Adrenal gland (tissue), 9 donors: ENCODE measurements at regions not wholly inside any gene's neighbourhood (a gene's known extent, or its start where the extent isn't known, plus 50 kb on each side); places are given as distances from the start of the nearest gene placed in this dataset.

Source experiments
- DNase-seq, 7 donors: peaks; one replicate each; pipeline ENCODE4 v3.0.0-alpha.2; 2019 to 2020
- H3K27ac ChIP-seq, 5 donors: fragments of 200-600 bp; sonication (generic) in 4 of 5; 1 replicate in 3 of 5; 2 replicates in 2 of 5; pipeline versions ENCODE4 v1.5.1 to v1.8.0; 2016 to 2020; ENCODE audit warnings: mild to moderate bottlenecking in 1 of 5
- H3K27me3 ChIP-seq: fragments of 200-600 bp; 2 replicates; pipeline ENCODE4 v1.8.0; 2021
- H3K36me3 ChIP-seq, 2 donors: fragments of 200-600 bp; replicated peaks in 1 of 2; 1 replicate in 1 of 2; 2 replicates in 1 of 2; pipeline versions ENCODE4 v1.5.1 to v1.8.0; 2018 to 2022
- H3K4me1 ChIP-seq, 2 donors: fragments of 200-600 bp; replicated peaks in 1 of 2; 1 replicate in 1 of 2; 2 replicates in 1 of 2; pipeline versions ENCODE4 v1.5.1 to v1.8.0; 2018 to 2021
- H3K4me3 ChIP-seq, 4 donors: fragments of 200-600 bp; sonication (generic) in 3 of 4; one replicate each; pipeline ENCODE4 v1.5.1; 2016 to 2018
- H3K9me3 ChIP-seq, 3 donors: fragments of 200-600 bp; sonication (generic) in 1 of 3; replicated peaks in 1 of 3; 1 replicate in 2 of 3; 2 replicates in 1 of 3; pipeline versions ENCODE4 v1.5.1 to v1.8.0; 2016 to 2021
- CTCF ChIP-seq, 6 experiments: fragments of 450-650 bp in 4 of 6; fragments of 200-600 bp in 2 of 6; sonication (generic) in 1 of 6; IDR thresholded peaks; 1 replicate in 5 of 6; 2 replicates in 1 of 6; pipeline versions ENCODE4 v1.5.1 to v1.8.0; 2016 to 2021; ENCODE audit warnings: antibody characterized with exemption in 6 of 6, mild to moderate bottlenecking in 2 of 6, moderate library complexity in 1 of 6
- POLR2A ChIP-seq, 2 donors: fragments of 450-650 bp; IDR thresholded peaks; one replicate each; pipeline ENCODE4 v1.6.1; 2017; ENCODE audit warnings: antibody characterized with exemption in 2 of 2, mild to moderate bottlenecking in 2 of 2, moderate library complexity in 1 of 2
- WGBS, 4 donors: extraction: QIAGEN DNeasy Blood & Tissue Kit in 2 of 4; methylation state at CpG; one replicate each; pipeline versions ENCODE4 v1.1.5 to v1.1.7; 2013 to 2017; 5-methylcytosine and 5-hydroxymethylcytosine counted together
- intact Hi-C, 2 donors: fragments of 100-400 bp; cut with DNase I; formaldehyde crosslinking; loops; one replicate each; pipeline versions ENCODE4 v1.14.1 to v1.15.0; 2022 to 2023
- donor health status: healthy with polysubstance abuse.
- donor health status: Bipolar disorder and iron deficiency.
- donor health status: DM: yes; HTN: yes; CAD: no.
- donor health status: DM: no; HTN: no; CAD: no.
- donor health status: DM: no; HTN: no; CAD: no.

- no peak for DNase-seq
- no peak for TF ChIP-seq POLR2A (IDR thresholded peaks at IDR 0.05)
- TF ChIP-seq CTCF (IDR thresholded peaks at IDR 0.05): no peak
- no peak overlapping the region for H3K4me3 ChIP-seq
- no peaks in the 10 kb centered on the region for H3K9me3 ChIP-seq
- intact Hi-C loops: no loop called here
- H3K36me3 ChIP-seq: no peaks in the 10 kb centered on the region
- no peaks in the 10 kb centered on the region for H3K27me3 ChIP-seq
- H3K4me1 ChIP-seq: no peaks in the 10 kb centered on the region
- H3K27ac ChIP-seq: no peak overlapping the region
Observed at GRCh38 chr10:28082316-28082715, 83.4 kb upstream of the ODAD2 start.

- H3K36me3 ChIP-seq: no peaks in the 10 kb centered on the region
- H3K27ac ChIP-seq: no peak overlapping the region
- no peak for DNase-seq
- no peak overlapping the region for H3K4me3 ChIP-seq
- H3K4me1 ChIP-seq: no peaks in the 10 kb centered on the region
- TF ChIP-seq CTCF (IDR thresholded peaks at IDR 0.05): no peak
- TF ChIP-seq POLR2A (IDR thresholded peaks at IDR 0.05): no peak
- intact Hi-C loops: no loop called here
- no peaks in the 10 kb centered on the region for H3K9me3 ChIP-seq
- no peaks in the 10 kb centered on the region for H3K27me3 ChIP-seq
- WGBS, 4 donors: 87 to 93% (median 92%) methylated on average over 4 of the region's 4 CpGs
Observed at GRCh38 chr10:28077889-28078288, 79.0 kb upstream of the ODAD2 start.

- TF ChIP-seq POLR2A (IDR thresholded peaks at IDR 0.05): no peak
- no peak for TF ChIP-seq CTCF (IDR thresholded peaks at IDR 0.05)
- Histone ChIP-seq H3K9me3 (no peaks in the 10 kb centered on the region), H3K27me3 (no peaks in the 10 kb centered on the region), H3K4me1 (no peaks in the 10 kb centered on the region), H3K4me3 (no peak overlapping the region), H3K36me3 (no peaks in the 10 kb centered on the region), H3K27ac (no peak overlapping the region)
- 93 to 96% (median 94%) methylated on average over 8 of the region's 8 CpGs for WGBS, 4 donors
- intact Hi-C loops: no loop called here
- no peak for DNase-seq
Observed at GRCh38 chr10:28075424-28075823, 76.5 kb upstream of the ODAD2 start.

GRCh38 chr10:28072573-28072972 is 73.7 kb upstream of the ODAD2 start:
- H3K27ac ChIP-seq: no peak overlapping the region
- 76 to 100% (median 94%) methylated on average over 1 of the region's 1 CpG for WGBS, 4 donors
- no peak overlapping the region for H3K4me3 ChIP-seq
- no peaks in the 10 kb centered on the region for H3K27me3 ChIP-seq
- no peak for TF ChIP-seq CTCF (IDR thresholded peaks at IDR 0.05)
- no peak for TF ChIP-seq POLR2A (IDR thresholded peaks at IDR 0.05)
- no peaks in the 10 kb centered on the region for H3K9me3 ChIP-seq
- intact Hi-C loops: no loop called here
- no peaks in the 10 kb centered on the region for H3K4me1 ChIP-seq
- no peak for DNase-seq
- no peaks in the 10 kb centered on the region for H3K36me3 ChIP-seq
